ENCODE measurements at regions not wholly inside any gene's neighbourhood (a gene's known extent, or its start where the extent isn't known, plus 50 kb on each side); places are given as distances from the start of the nearest gene placed in this dataset.

DNA sequence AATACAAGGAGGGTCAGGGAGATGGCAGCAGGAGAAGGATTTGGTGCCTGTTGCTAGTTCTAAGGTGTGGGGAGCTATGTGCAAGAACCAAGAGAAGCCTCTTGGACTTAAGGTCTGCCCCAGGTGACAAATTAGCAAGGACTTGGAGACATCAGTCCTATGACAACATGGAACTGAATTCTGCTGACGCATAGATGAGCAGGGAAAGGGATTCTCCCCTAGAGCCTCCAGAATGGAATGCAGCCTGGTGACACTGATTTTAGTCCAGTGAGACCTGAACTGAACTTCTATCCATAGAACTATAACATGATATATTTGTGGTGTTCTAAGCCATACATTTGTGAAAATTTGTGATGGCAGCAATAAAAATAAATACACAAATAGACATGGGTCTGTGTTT, 215.6 kb downstream of the ESM1 start:
- no peaks in the 10 kb centered on the region for H3F3A ChIP-seq (ENCODE audit: insufficient read depth, low read depth)
- CTCF ChIA-PET, result no interaction called here
- no peaks in the 10 kb centered on the region for H3K9me3 ChIP-seq (ENCODE audit: insufficient read depth, low read depth)
- BruUV-seq (replicated peaks), result no TSS peak
- no peak overlapping the region for H3K4me3 ChIP-seq
- H3K27me3 ChIP-seq (ENCODE audit: insufficient read depth, low read depth), result no peaks in the 10 kb centered on the region
- no peak overlapping the region for H3K27ac ChIP-seq
- H3K79me2 ChIP-seq (ENCODE audit: low read depth), result no peaks in the 10 kb centered on the region
- no peaks in the 10 kb centered on the region for H3K4me1 ChIP-seq (replicated peaks; ENCODE audit: insufficient read depth)
- no peak for TF ChIP-seq EZH2 (IDR thresholded peaks at IDR 0.05; ENCODE audit: low read depth)
- TF ChIP-seq, protein P1, sequence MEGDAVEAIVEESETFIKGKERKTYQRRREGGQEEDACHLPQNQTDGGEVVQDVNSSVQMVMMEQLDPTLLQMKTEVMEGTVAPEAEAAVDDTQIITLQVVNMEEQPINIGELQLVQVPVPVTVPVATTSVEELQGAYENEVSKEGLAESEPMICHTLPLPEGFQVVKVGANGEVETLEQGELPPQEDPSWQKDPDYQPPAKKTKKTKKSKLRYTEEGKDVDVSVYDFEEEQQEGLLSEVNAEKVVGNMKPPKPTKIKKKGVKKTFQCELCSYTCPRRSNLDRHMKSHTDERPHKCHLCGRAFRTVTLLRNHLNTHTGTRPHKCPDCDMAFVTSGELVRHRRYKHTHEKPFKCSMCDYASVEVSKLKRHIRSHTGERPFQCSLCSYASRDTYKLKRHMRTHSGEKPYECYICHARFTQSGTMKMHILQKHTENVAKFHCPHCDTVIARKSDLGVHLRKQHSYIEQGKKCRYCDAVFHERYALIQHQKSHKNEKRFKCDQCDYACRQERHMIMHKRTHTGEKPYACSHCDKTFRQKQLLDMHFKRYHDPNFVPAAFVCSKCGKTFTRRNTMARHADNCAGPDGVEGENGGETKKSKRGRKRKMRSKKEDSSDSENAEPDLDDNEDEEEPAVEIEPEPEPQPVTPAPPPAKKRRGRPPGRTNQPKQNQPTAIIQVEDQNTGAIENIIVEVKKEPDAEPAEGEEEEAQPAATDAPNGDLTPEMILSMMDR (conservative IDR thresholded peaks at IDR 0.05), result no peak
- POLR2A ChIA-PET (ENCODE audit: unreplicated experiment), result no interaction called here
- no peaks in the 10 kb centered on the region for H3K9me2 ChIP-seq (ENCODE audit: insufficient read depth)
- H4K20me1 ChIP-seq (ENCODE audit: insufficient read depth), result no peaks in the 10 kb centered on the region
- H2AFZ ChIP-seq, result no peak overlapping the region
- DNase-seq, result no peak
- intact Hi-C loops (cut with micrococcal nuclease; ENCODE audit: unreplicated experiment), result no loop called here
- H3K36me3 ChIP-seq (ENCODE audit: low read depth), result no peaks in the 10 kb centered on the region
- H3K4me2 ChIP-seq, result no peak overlapping the region

DNA sequence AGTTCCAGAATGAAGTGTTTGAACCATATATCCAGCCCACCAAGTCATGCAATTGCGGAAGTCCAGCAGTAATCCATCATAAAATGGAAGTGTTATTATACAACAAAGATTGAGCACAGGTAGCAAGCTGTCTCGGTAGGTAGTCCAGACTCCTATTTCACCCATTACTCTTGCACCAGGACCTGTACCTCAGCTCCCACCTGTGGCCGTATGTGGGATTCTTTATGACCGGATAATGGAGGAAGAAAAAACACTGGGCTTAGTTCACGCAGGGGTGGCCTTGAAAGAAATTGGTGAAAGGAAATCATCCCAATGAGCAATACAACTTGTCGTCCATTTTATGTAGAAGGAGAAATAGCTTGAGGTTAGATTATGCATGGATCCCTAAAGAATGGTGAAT, 216.3 kb downstream of the ESM1 start:
- intact Hi-C loops (cut with micrococcal nuclease; ENCODE audit: unreplicated experiment), result no loop called here
- ChIA-PET POLR2A (ENCODE audit: unreplicated experiment) (interaction anchor here (0.7 kb wide), 1 partner anchor 573 kb away, joined by 4 read pairs; no protein-coding TSS in a partner anchor), CTCF (interaction anchor here (0.6 kb wide), 1 partner anchor 61 kb away, joined by 3 read pairs; no protein-coding TSS in a partner anchor)
- no TSS peak for BruUV-seq (replicated peaks)
- no peaks in the 10 kb centered on the region for H3K79me2 ChIP-seq (ENCODE audit: low read depth)
- H3K4me2 ChIP-seq, result no peak overlapping the region
- H3K9me3 ChIP-seq (ENCODE audit: insufficient read depth, low read depth), result no peaks in the 10 kb centered on the region
- DNase-seq, result no peak
- no peak for TF ChIP-seq EZH2 (IDR thresholded peaks at IDR 0.05; ENCODE audit: low read depth)
- TF ChIP-seq, protein P1 (conservative IDR thresholded peaks at IDR 0.05), result 0 out of 2 replicates have a peak, but pooled peaks have one; percentile 16
- no peaks in the 10 kb centered on the region for H4K20me1 ChIP-seq (ENCODE audit: insufficient read depth)
- no peaks in the 10 kb centered on the region for H3F3A ChIP-seq (ENCODE audit: insufficient read depth, low read depth)
- no peaks in the 10 kb centered on the region for H3K36me3 ChIP-seq (ENCODE audit: low read depth)
- no peak overlapping the region for H2AFZ ChIP-seq
- no peaks in the 10 kb centered on the region for H3K4me1 ChIP-seq (replicated peaks; ENCODE audit: insufficient read depth)
- H3K27me3 ChIP-seq (ENCODE audit: insufficient read depth, low read depth), result no peaks in the 10 kb centered on the region
- H3K4me3 ChIP-seq, result no peak overlapping the region
- H3K27ac ChIP-seq, result no peak overlapping the region
- no peaks in the 10 kb centered on the region for H3K9me2 ChIP-seq (ENCODE audit: insufficient read depth)

DNA sequence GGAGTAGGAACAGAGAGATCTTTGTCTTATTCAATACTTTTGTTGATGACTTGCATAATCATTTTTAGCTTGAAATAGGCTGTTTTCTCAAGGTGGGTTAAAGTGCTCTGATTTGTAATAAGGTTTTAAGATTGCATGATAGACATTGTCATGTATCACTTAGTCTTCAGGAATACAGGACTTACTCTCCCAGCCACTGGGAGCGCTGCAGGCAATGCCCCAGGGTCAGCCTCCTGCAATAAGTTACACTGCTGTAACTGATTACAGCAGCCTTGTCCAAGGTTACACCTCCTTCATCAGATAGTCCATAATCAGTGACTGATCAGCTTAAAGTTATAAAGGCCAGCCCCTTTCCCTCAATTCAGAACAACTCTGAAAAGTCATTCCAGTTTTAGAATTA, 218.6 kb downstream of the ESM1 start:
- H3K27ac ChIP-seq, result no peak overlapping the region
- no peaks in the 10 kb centered on the region for H3F3A ChIP-seq (ENCODE audit: insufficient read depth, low read depth)
- H3K36me3 ChIP-seq (ENCODE audit: low read depth), result no peaks in the 10 kb centered on the region
- no peaks in the 10 kb centered on the region for H3K79me2 ChIP-seq (ENCODE audit: low read depth)
- ChIA-PET CTCF (no interaction called here), POLR2A (ENCODE audit: unreplicated experiment) (no interaction called here)
- no peaks in the 10 kb centered on the region for H3K9me2 ChIP-seq (ENCODE audit: insufficient read depth)
- no peak overlapping the region for H3K4me2 ChIP-seq
- DNase-seq, result no peak
- no peak for TF ChIP-seq EZH2 (IDR thresholded peaks at IDR 0.05; ENCODE audit: low read depth)
- TF ChIP-seq, protein P1 (conservative IDR thresholded peaks at IDR 0.05), result no peak
- no peaks in the 10 kb centered on the region for H3K9me3 ChIP-seq (ENCODE audit: insufficient read depth, low read depth)
- no peaks in the 10 kb centered on the region for H3K27me3 ChIP-seq (ENCODE audit: insufficient read depth, low read depth)
- no peak overlapping the region for H3K4me3 ChIP-seq
- no peak overlapping the region for H2AFZ ChIP-seq
- 0 out of 2 replicates have a peak, but pooled peaks cover under 1% of the 10 kb centered on the region for H3K4me1 ChIP-seq (replicated peaks; ENCODE audit: insufficient read depth)
- intact Hi-C loops (cut with micrococcal nuclease; ENCODE audit: unreplicated experiment), result no loop called here
- BruUV-seq (replicated peaks), result no TSS peak
- H4K20me1 ChIP-seq (ENCODE audit: insufficient read depth), result no peaks in the 10 kb centered on the region

Data from PC-9 (cell line).